Loucy (cell line): ENCODE measurements at regions not wholly inside any gene's neighbourhood (a gene's known extent, or its start where the extent isn't known, plus 50 kb on each side); places are given as distances from the start of the nearest gene placed in this dataset.
"Not testable (repeated sequence)": the region's sequence is repeated elsewhere in the genome, so short reads cannot be mapped to it uniquely, and the experiment has no call there.

Experiments
- H2AFZ ChIP-seq: fragments of 200-600 bp; sonication (generic); 2 replicates; pipeline ENCODE4 v1.6.0; 2016; ENCODE audit warnings: antibody characterized with exemption, mild to moderate bottlenecking, low read length, moderate library complexity
- H3F3A ChIP-seq: fragments of 200-600 bp; 2 replicates; pipeline ENCODE4 v1.6.0; 2016; ENCODE audit warnings: antibody characterized with exemption, low read depth, mild to moderate bottlenecking
- H3K27me3 ChIP-seq: fragments of 200-600 bp; sonication (generic); 2 replicates; pipeline ENCODE4 v1.6.1; 2014; ENCODE audit warnings: low read length, mild to moderate bottlenecking; ENCODE audit not compliant: insufficient read depth, poor library complexity, severe bottlenecking
- H3K36me3 ChIP-seq: fragments of 200-600 bp; sonication (generic); 2 replicates; pipeline ENCODE4 v1.6.1; 2016; ENCODE audit warnings: low read length; ENCODE audit not compliant: insufficient read depth
- H3K4me1 ChIP-seq: fragments of 200-600 bp; sonication (generic); 2 replicates; pipeline ENCODE4 v1.5.1; 2014; ENCODE audit warnings: low read length, mild to moderate bottlenecking; ENCODE audit not compliant: insufficient read depth, poor library complexity, severe bottlenecking
- H3K4me2 ChIP-seq: fragments of 200-600 bp; sonication (generic); 2 replicates; pipeline ENCODE4 v1.6.0; 2014; ENCODE audit warnings: antibody characterized with exemption, low read length, low read depth, mild to moderate bottlenecking; ENCODE audit not compliant: poor library complexity, severe bottlenecking
- H3K4me3 ChIP-seq: fragments of 200-600 bp; sonication (generic); 2 replicates; pipeline ENCODE4 v1.5.1; 2014; ENCODE audit warnings: low read length, mild to moderate bottlenecking, mixed read lengths; ENCODE audit not compliant: poor library complexity, severe bottlenecking
- H3K79me2 ChIP-seq: fragments of 200-600 bp; sonication (generic); 2 replicates; pipeline ENCODE4 v1.6.1; 2014; ENCODE audit warnings: low read length; ENCODE audit not compliant: insufficient read depth
- H3K9ac ChIP-seq: fragments of 200-600 bp; sonication (generic); 2 replicates; pipeline ENCODE4 v1.6.0; 2014; ENCODE audit warnings: mild to moderate bottlenecking, low read depth, low read length, moderate library complexity; ENCODE audit not compliant: poor library complexity, severe bottlenecking
- H3K9me2 ChIP-seq: fragments of 200-600 bp; sonication (generic); replicated peaks from 2 replicates; pipeline ENCODE4 v1.6.1; 2016; ENCODE audit warnings: low read depth, low read length, mixed read lengths
- H3K9me3 ChIP-seq: fragments of 200-600 bp; sonication (generic); 2 replicates; pipeline ENCODE4 v1.6.1; 2014; ENCODE audit warnings: mild to moderate bottlenecking, antibody characterized with exemption, low read length, low read depth; ENCODE audit not compliant: insufficient read depth
- H4K20me1 ChIP-seq: fragments of 200-600 bp; sonication (generic); 2 replicates; pipeline ENCODE4 v1.6.0; 2014; ENCODE audit warnings: antibody characterized with exemption, low read length, mild to moderate bottlenecking; ENCODE audit not compliant: insufficient read depth, poor library complexity, severe bottlenecking
- CTCF ChIP-seq: fragments of 200-600 bp; sonication (generic); conservative IDR thresholded peaks from 2 replicates; pipeline ENCODE4 v1.5.1; 2014; ENCODE audit warnings: mild to moderate bottlenecking, antibody characterized with exemption, low read length
- EZH2phosphoT487 ChIP-seq: fragments of 200-600 bp; IDR thresholded peaks from 2 replicates; pipeline ENCODE4 v1.6.1; 2018; ENCODE audit warnings: antibody characterized with exemption, mild to moderate bottlenecking, moderate library complexity, borderline replicate concordance

DNA sequence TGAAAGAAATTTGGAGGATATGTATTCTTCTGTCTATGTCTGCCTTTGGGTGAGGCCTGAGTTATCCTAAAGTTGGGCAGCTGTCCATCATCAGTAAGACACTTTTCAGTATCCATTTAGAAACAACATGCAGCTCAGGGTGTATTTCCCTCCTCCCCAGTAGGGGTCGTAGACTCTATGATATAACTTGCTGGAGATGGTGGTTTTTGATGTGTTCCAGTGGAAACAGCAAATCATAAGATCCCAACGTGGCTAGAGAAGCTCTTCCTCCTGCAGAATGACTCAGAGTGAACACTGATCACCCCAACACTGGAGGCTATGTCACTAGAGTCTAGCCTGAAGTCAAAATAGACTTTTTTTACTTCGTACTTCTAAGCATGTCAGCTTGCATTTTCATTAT is 331.6 kb upstream of the STXBP6 start:
- no peaks in the 10 kb centered on the region for H3K27me3 ChIP-seq
- no peaks in the 10 kb centered on the region for H3F3A ChIP-seq
- no peaks in the 10 kb centered on the region for H3K4me1 ChIP-seq
- no peak overlapping the region for H3K4me3 ChIP-seq
- TF ChIP-seq CTCF: peak; percentile 80
- TF ChIP-seq EZH2phosphoT487: no peak
- no peaks in the 10 kb centered on the region for H3K36me3 ChIP-seq
- H4K20me1 ChIP-seq: no peaks in the 10 kb centered on the region
- H3K9me2 ChIP-seq: no peaks in the 10 kb centered on the region
- peak overlapping the region; percentile 12 for H3K4me2 ChIP-seq
- no peaks in the 10 kb centered on the region for H3K79me2 ChIP-seq
- no peak overlapping the region for H3K9ac ChIP-seq
- peak overlapping the region; percentile 25; the same call in 1 of the 2 replicates for H2AFZ ChIP-seq
- H3K9me3 ChIP-seq: no peaks in the 10 kb centered on the region

- H3K4me2 ChIP-seq: no peak overlapping the region
- H3K9me2 ChIP-seq: no peaks in the 10 kb centered on the region
- no peaks in the 10 kb centered on the region for H3K27me3 ChIP-seq
- no peaks in the 10 kb centered on the region for H3K79me2 ChIP-seq
- no peak overlapping the region for H3K9ac ChIP-seq
- no peaks in the 10 kb centered on the region for H3F3A ChIP-seq
- TF ChIP-seq CTCF: no peak
- no peak for TF ChIP-seq EZH2phosphoT487
- no peaks in the 10 kb centered on the region for H3K4me1 ChIP-seq
- H2AFZ ChIP-seq: no peak overlapping the region
- no peak overlapping the region for H3K4me3 ChIP-seq
- no peaks in the 10 kb centered on the region for H3K9me3 ChIP-seq
- H3K36me3 ChIP-seq: no peaks in the 10 kb centered on the region
- no peaks in the 10 kb centered on the region for H4K20me1 ChIP-seq
These were observed 325.7 kb upstream of the STXBP6 start for GRCh38 chr14:25375639-25376038.

DNA sequence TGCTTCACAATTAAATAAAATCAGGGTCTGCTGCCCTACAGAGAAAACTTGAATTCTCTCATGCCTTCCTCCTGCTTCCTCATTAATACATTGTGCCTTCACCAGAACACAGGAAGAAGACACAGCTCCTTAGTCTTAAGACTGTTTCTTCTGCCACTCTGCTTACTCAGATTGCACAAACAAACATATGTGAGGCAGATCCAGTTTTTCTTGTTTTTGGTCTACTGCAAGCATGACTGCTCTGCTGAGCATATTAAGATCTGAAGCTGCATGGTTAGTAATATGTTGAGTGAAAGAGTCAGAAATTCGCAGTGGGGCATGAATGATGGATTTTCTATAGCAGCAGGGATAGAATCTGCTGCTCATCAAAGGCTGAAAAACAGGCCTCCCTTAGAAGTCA is 321.1 kb upstream of the STXBP6 start:
- Histone ChIP-seq H3K4me3 (no peak overlapping the region), H3K9me2 (no peaks in the 10 kb centered on the region), H3K9me3 (no peaks in the 10 kb centered on the region), H4K20me1 (no peaks in the 10 kb centered on the region), H2AFZ (no peak overlapping the region), H3K79me2 (no peaks in the 10 kb centered on the region), H3K9ac (no peak overlapping the region), H3F3A (no peaks in the 10 kb centered on the region), H3K36me3 (no peaks in the 10 kb centered on the region), H3K4me1 (no peaks in the 10 kb centered on the region), H3K4me2 (no peak overlapping the region), H3K27me3 (no peaks in the 10 kb centered on the region)
- TF ChIP-seq EZH2phosphoT487 (no peak), CTCF (no peak)

- not testable (repeated sequence) for H3F3A ChIP-seq, H3K4me2 ChIP-seq, H3K36me3 ChIP-seq, H3K4me1 ChIP-seq, H3K9me3 ChIP-seq, H3K27me3 ChIP-seq, H2AFZ ChIP-seq, H3K79me2 ChIP-seq, H3K9me2 ChIP-seq, H3K9ac ChIP-seq, H4K20me1 ChIP-seq, H3K4me3 ChIP-seq
These were observed 320.1 kb upstream of the STXBP6 start for GRCh38 chr14:25370057-25370456.
